ENCODE measurements at regions not wholly inside any gene's neighbourhood (a gene's known extent, or its start where the extent isn't known, plus 50 kb on each side); places are given as distances from the start of the nearest gene placed in this dataset.

DNA sequence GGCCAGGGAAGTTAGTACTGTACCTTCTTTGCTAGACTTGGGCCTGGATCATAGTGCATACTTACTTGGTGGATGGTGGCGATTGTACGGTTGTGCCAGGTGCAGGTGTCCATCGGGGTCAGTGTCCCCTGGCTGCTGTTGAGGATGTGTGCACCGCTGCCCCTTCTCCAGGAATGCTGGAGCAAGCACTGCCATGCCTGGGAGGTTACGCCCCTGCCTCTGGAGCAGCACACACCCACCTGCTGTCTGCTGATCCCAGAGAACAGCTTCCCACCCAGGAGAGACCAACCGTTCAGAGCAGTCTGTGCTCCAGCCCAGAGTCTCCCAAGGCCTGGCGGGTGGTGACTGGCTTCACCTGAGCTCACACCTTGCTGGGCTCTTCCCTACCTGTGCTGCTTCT, 286.8 kb upstream of the HS6ST1 start:
- H3K27ac ChIP-seq (replicated peaks): no peak overlapping the region
- no peak overlapping the region for H3K4me3 ChIP-seq (replicated peaks; ENCODE audit: insufficient read depth, low read length)
- TF ChIP-seq GABPA (IDR thresholded peaks at IDR 0.05; ENCODE audit: low read depth) (no peak), POLR2AphosphoS5 (IDR thresholded peaks at IDR 0.05; ENCODE audit: low read depth) (no peak), SPI1 (IDR thresholded peaks at IDR 0.05; ENCODE audit: borderline replicate concordance, low read depth) (no peak)
- TF ChIP-seq, protein P1, sequence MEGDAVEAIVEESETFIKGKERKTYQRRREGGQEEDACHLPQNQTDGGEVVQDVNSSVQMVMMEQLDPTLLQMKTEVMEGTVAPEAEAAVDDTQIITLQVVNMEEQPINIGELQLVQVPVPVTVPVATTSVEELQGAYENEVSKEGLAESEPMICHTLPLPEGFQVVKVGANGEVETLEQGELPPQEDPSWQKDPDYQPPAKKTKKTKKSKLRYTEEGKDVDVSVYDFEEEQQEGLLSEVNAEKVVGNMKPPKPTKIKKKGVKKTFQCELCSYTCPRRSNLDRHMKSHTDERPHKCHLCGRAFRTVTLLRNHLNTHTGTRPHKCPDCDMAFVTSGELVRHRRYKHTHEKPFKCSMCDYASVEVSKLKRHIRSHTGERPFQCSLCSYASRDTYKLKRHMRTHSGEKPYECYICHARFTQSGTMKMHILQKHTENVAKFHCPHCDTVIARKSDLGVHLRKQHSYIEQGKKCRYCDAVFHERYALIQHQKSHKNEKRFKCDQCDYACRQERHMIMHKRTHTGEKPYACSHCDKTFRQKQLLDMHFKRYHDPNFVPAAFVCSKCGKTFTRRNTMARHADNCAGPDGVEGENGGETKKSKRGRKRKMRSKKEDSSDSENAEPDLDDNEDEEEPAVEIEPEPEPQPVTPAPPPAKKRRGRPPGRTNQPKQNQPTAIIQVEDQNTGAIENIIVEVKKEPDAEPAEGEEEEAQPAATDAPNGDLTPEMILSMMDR (IDR thresholded peaks at IDR 0.05; ENCODE audit: insufficient read depth, low read length): no peak
- TF ChIP-seq, protein P2, sequence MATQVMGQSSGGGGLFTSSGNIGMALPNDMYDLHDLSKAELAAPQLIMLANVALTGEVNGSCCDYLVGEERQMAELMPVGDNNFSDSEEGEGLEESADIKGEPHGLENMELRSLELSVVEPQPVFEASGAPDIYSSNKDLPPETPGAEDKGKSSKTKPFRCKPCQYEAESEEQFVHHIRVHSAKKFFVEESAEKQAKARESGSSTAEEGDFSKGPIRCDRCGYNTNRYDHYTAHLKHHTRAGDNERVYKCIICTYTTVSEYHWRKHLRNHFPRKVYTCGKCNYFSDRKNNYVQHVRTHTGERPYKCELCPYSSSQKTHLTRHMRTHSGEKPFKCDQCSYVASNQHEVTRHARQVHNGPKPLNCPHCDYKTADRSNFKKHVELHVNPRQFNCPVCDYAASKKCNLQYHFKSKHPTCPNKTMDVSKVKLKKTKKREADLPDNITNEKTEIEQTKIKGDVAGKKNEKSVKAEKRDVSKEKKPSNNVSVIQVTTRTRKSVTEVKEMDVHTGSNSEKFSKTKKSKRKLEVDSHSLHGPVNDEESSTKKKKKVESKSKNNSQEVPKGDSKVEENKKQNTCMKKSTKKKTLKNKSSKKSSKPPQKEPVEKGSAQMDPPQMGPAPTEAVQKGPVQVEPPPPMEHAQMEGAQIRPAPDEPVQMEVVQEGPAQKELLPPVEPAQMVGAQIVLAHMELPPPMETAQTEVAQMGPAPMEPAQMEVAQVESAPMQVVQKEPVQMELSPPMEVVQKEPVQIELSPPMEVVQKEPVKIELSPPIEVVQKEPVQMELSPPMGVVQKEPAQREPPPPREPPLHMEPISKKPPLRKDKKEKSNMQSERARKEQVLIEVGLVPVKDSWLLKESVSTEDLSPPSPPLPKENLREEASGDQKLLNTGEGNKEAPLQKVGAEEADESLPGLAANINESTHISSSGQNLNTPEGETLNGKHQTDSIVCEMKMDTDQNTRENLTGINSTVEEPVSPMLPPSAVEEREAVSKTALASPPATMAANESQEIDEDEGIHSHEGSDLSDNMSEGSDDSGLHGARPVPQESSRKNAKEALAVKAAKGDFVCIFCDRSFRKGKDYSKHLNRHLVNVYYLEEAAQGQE (IDR thresholded peaks at IDR 0.05; ENCODE audit: insufficient replicate concordance, low read depth): no peak
- no peak for DNase-seq (ENCODE audit: low read depth in 1 of 2, low spot score in 1 of 2)
- no peaks in the 10 kb centered on the region for H3K27me3 ChIP-seq (ENCODE audit: insufficient read depth, poor library complexity, severe bottlenecking)

DNA sequence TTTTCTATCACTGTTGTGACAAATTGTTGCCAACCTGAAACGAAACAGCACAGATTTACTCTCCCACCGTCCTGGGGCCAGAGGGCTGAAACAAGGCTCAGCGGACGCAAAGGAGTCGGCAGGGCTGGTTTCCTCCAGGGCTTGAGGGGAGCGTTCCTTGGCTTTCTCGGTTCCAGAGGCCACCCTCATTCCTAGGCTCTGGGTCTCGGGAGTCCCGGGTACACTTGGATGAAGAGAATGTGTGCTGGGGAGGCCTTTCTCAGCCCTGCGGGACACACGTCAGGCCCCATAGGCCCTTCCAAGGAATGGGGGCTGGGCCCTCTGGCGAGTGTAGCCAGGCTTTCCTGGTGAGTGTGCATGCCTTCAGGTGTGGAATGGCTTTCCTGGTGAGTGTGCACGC, 287.3 kb upstream of the HS6ST1 start:
- no peak for TF ChIP-seq SPI1 (IDR thresholded peaks at IDR 0.05; ENCODE audit: borderline replicate concordance, low read depth)
- TF ChIP-seq GABPA (IDR thresholded peaks at IDR 0.05; ENCODE audit: low read depth): no peak
- TF ChIP-seq, protein P2 (IDR thresholded peaks at IDR 0.05; ENCODE audit: insufficient replicate concordance, low read depth): no peak
- TF ChIP-seq, protein P1 (IDR thresholded peaks at IDR 0.05; ENCODE audit: insufficient read depth, low read length): no peak
- TF ChIP-seq POLR2AphosphoS5 (IDR thresholded peaks at IDR 0.05; ENCODE audit: low read depth): no peak
- DNase-seq (ENCODE audit: low read depth in 1 of 2, low spot score in 1 of 2): no peak
- H3K27ac ChIP-seq (replicated peaks): no peak overlapping the region
- H3K27me3 ChIP-seq (ENCODE audit: insufficient read depth, poor library complexity, severe bottlenecking): no peaks in the 10 kb centered on the region
- H3K4me3 ChIP-seq (replicated peaks; ENCODE audit: insufficient read depth, low read length): no peak overlapping the region

DNA sequence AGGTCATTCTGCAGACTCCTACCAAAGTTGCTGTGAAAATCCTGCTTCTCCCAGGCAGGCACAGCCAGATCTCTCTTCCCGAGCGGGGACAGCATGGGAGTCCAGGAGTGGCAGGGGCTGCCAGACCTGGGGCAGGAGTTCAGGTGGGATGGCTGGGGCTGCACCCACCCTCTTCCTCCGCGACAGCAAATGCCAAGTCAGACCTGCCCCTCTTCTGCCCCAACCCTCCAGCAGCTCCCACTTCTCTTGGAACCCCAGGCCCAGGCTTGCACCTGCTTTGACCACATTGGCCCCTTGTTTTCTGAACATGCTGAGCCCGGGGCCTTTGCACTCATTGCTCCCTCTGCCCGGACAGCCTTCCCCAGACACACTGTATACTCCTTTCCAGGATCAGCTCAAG, 288.2 kb upstream of the HS6ST1 start:
- Histone ChIP-seq H3K4me3 (replicated peaks; ENCODE audit: insufficient read depth, low read length) (no peak overlapping the region), H3K27ac (replicated peaks) (no peak overlapping the region), H3K27me3 (ENCODE audit: insufficient read depth, poor library complexity, severe bottlenecking) (no peaks in the 10 kb centered on the region)
- TF ChIP-seq, protein P2 (IDR thresholded peaks at IDR 0.05; ENCODE audit: insufficient replicate concordance, low read depth): no peak
- no peak for TF ChIP-seq SPI1 (IDR thresholded peaks at IDR 0.05; ENCODE audit: borderline replicate concordance, low read depth)
- no peak for DNase-seq (ENCODE audit: low read depth in 1 of 2, low spot score in 1 of 2)

DNA sequence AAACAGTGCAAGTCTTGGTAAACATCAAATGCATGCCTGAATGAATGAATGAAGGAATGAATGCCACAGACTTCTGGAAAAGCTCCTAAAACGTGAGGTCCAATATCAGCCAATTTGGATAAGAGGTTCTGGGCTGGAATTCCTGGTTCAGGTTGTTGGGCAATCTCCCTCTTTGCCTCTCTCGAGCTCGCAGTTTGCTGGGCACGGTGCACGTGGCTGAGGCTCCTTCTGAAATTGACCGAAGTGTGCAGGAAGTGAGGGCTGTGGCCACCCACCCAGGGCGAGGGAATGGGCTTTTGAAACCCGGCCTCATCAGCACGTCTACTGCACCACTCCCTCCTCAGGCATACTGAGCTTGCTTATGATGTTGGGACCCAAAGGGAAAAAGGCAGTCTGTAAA, 288.8 kb upstream of the HS6ST1 start:
- no peak for DNase-seq (ENCODE audit: low read depth in 1 of 2, low spot score in 1 of 2)
- TF ChIP-seq POLR2AphosphoS5 (IDR thresholded peaks at IDR 0.05; ENCODE audit: low read depth): no peak
- TF ChIP-seq GABPA (IDR thresholded peaks at IDR 0.05; ENCODE audit: low read depth): no peak
- TF ChIP-seq SPI1 (IDR thresholded peaks at IDR 0.05; ENCODE audit: borderline replicate concordance, low read depth): no peak
- TF ChIP-seq, protein P2 (IDR thresholded peaks at IDR 0.05; ENCODE audit: insufficient replicate concordance, low read depth): no peak
- TF ChIP-seq, protein P1 (IDR thresholded peaks at IDR 0.05; ENCODE audit: insufficient read depth, low read length): no peak
- Histone ChIP-seq H3K27me3 (ENCODE audit: insufficient read depth, poor library complexity, severe bottlenecking) (no peaks in the 10 kb centered on the region), H3K27ac (replicated peaks) (no peak overlapping the region), H3K4me3 (replicated peaks; ENCODE audit: insufficient read depth, low read length) (no peak overlapping the region)

All from HL-60 (cell line).